H1 (cell line): ENCODE measurements at regions not wholly inside any gene's neighbourhood (a gene's known extent, or its start where the extent isn't known, plus 50 kb on each side); places are given as distances from the start of the nearest gene placed in this dataset.

Experiments used
- CTCF ChIA-PET: fragments of 300-600 bp; sonication (Branson Sonifier 250); formaldehyde crosslinking; loops from one replicate; lab custom pipeline; 2021; ENCODE audit not compliant: partially characterized antibody; lab: Charles Lee
- POLR2A ChIA-PET: fragments of 300-600 bp; sonication (Branson Sonifier 250); formaldehyde crosslinking; loops from one replicate; lab custom pipeline; 2021; ENCODE audit warnings: inconsistent platforms; ENCODE audit not compliant: partially characterized antibody; lab: Charles Lee
- DNase-seq, 2 experiments: peaks; one replicate each; pipeline versions ENCODE4 v3.0.0 to v3.0.0-alpha.2; 2010 to 2022; ENCODE audit warnings: low spot score in 2 of 2, low read depth in 1 of 2, mixed read lengths in 1 of 2
- FAIRE-seq: peaks from 2 replicates; lab custom pipeline; 2011; peaks lifted over from hg19 to GRCh38; lab: Jason Lieb, UNC
- H2AFZ ChIP-seq: 2 replicates; pipeline ENCODE4 v1.8.1; 2012; ENCODE audit warnings: low read length, inconsistent platforms
- H2AK5ac ChIP-seq: 2 replicates; pipeline ENCODE4 v1.6.1; 2013; ENCODE audit warnings: low read depth, low read length
- H2BK120ac ChIP-seq: replicated peaks from 2 replicates; pipeline ENCODE3; 2013; ENCODE audit warnings: low read depth, low read length, inconsistent platforms
- H2BK12ac ChIP-seq: 2 replicates; pipeline ENCODE4 v1.6.1; 2013; ENCODE audit warnings: low read depth, low read length
- H2BK15ac ChIP-seq: 2 replicates; pipeline ENCODE4 v1.6.1; 2013; ENCODE audit warnings: low read length
- H2BK20ac ChIP-seq: 2 replicates; pipeline ENCODE4 v1.6.1; 2013; ENCODE audit warnings: low read length
- H2BK5ac ChIP-seq: 2 replicates; pipeline ENCODE4 v1.6.1; 2013; ENCODE audit warnings: low read depth, low read length
- H3K14ac ChIP-seq: 2 replicates; pipeline ENCODE4 v1.6.1; 2013; ENCODE audit warnings: inconsistent platforms; ENCODE audit not compliant: insufficient read length
- H3K18ac ChIP-seq: 2 replicates; pipeline ENCODE4 v1.6.1; 2013; ENCODE audit warnings: low read length; ENCODE audit errors: extremely low read depth
- H3K23ac ChIP-seq: 2 replicates; pipeline ENCODE4 v1.6.1; 2013; ENCODE audit warnings: inconsistent platforms; ENCODE audit not compliant: insufficient read length
- H3K23me2 ChIP-seq: 2 replicates; pipeline ENCODE4 v1.6.1; 2013; ENCODE audit warnings: low read depth, low read length
- H3K27ac ChIP-seq: 2 replicates; pipeline ENCODE4 v1.6.1; 2011; ENCODE audit warnings: low read depth, low read length, inconsistent platforms
- H3K27me3 ChIP-seq, 4 experiments: replicated peaks in 1 of 4; 1 replicate in 1 of 4; 2 replicates in 3 of 4; pipeline versions ENCODE4 v1.6.1 to v1.8.1; 2011 to 2013; ENCODE audit warnings: low read length in 3 of 4, mild to moderate bottlenecking in 3 of 4, inconsistent platforms in 2 of 4, mixed read lengths in 2 of 4, moderate library complexity in 1 of 4; ENCODE audit not compliant: control insufficient read depth in 3 of 4, insufficient read depth in 3 of 4; ENCODE audit errors: extremely low read depth in 1 of 4
- H3K36me3 ChIP-seq, 4 experiments: 2 replicates each; pipeline versions ENCODE4 v1.6.1 to v1.8.1; 2011 to 2013; ENCODE audit warnings: mild to moderate bottlenecking in 4 of 4, low read length in 3 of 4, moderate library complexity in 2 of 4, control low read depth in 1 of 4, inconsistent platforms in 1 of 4; ENCODE audit not compliant: insufficient read depth in 4 of 4, control insufficient read depth in 2 of 4
- H3K4ac ChIP-seq: replicated peaks from 2 replicates; pipeline ENCODE3; 2013; ENCODE audit warnings: low read length, low read depth, mixed read lengths, inconsistent platforms; ENCODE audit not compliant: insufficient read length
- H3K4me1 ChIP-seq, 4 experiments: replicated peaks in 1 of 4; 1 replicate in 1 of 4; 2 replicates in 3 of 4; pipeline versions ENCODE4 v1.6.1 to v1.8.1; 2011 to 2013; ENCODE audit warnings: low read length in 3 of 4, inconsistent platforms in 2 of 4, mixed read lengths in 1 of 4; ENCODE audit not compliant: insufficient read depth in 4 of 4, control insufficient read depth in 3 of 4
- H3K4me2 ChIP-seq, 2 experiments: 2 replicates each; pipeline versions ENCODE4 v1.6.1 to v1.8.1; 2011 to 2013; ENCODE audit warnings: low read depth in 2 of 2, low read length in 2 of 2, control low read depth in 1 of 2, inconsistent platforms in 1 of 2, mild to moderate bottlenecking in 1 of 2; ENCODE audit not compliant: insufficient read depth in 1 of 2
- H3K4me3 ChIP-seq, 4 experiments: fragments of 200-600, 300-600 bp in 1 of 4; sonication (generic), shearing (Covaris generic), sonication (Bioruptor Twin) in 1 of 4; 2 replicates each; pipeline versions ENCODE4 v1.5.1 to v1.8.1; 2011 to 2016; ENCODE audit warnings: low read length in 4 of 4, low read depth in 3 of 4, control low read depth in 2 of 4, inconsistent platforms in 2 of 4, mild to moderate bottlenecking in 2 of 4, mixed read lengths in 1 of 4, moderate library complexity in 1 of 4; ENCODE audit not compliant: insufficient read depth in 2 of 4; ENCODE audit errors: extremely low read depth in 1 of 4
- H3K56ac ChIP-seq: replicated peaks from 2 replicates; pipeline ENCODE3; 2013; ENCODE audit warnings: low read depth, mild to moderate bottlenecking, mixed read lengths, low read length, inconsistent platforms; ENCODE audit not compliant: insufficient read length
- H3K79me1 ChIP-seq: 2 replicates; pipeline ENCODE4 v1.6.1; 2013; ENCODE audit warnings: low read depth, low read length, control low read depth
- H3K79me2 ChIP-seq, 2 experiments: 2 replicates each; pipeline versions ENCODE4 v1.6.1 to v1.8.1; 2012 to 2013; ENCODE audit warnings: low read length in 2 of 2, mild to moderate bottlenecking in 2 of 2, inconsistent platforms in 1 of 2; ENCODE audit not compliant: insufficient read depth in 2 of 2, control insufficient read depth in 1 of 2
- H3K9ac ChIP-seq, 4 experiments: replicated peaks in 1 of 4; 1 replicate in 1 of 4; 2 replicates in 3 of 4; pipeline versions ENCODE4 v1.6.1 to v1.8.1; 2011 to 2013; ENCODE audit warnings: low read depth in 3 of 4, low read length in 3 of 4, control low read depth in 2 of 4, mild to moderate bottlenecking in 2 of 4, moderate library complexity in 2 of 4, inconsistent platforms in 1 of 4; ENCODE audit errors: extremely low read depth in 1 of 4
- H3K9me3 ChIP-seq, 2 experiments: 2 replicates each; pipeline versions ENCODE4 v1.6.1 to v1.8.1; 2012 to 2013; ENCODE audit warnings: mild to moderate bottlenecking in 2 of 2, moderate library complexity in 2 of 2, control low read depth in 1 of 2, inconsistent platforms in 1 of 2, low read depth in 1 of 2, low read length in 1 of 2, mixed read lengths in 1 of 2; ENCODE audit not compliant: insufficient read depth in 2 of 2
- H4K20me1 ChIP-seq, 2 experiments: replicated peaks in 1 of 2; 2 replicates each; pipeline versions ENCODE3 to v1.8.1; 2011 to 2013; ENCODE audit warnings: inconsistent platforms in 2 of 2, low read length in 2 of 2, mild to moderate bottlenecking in 1 of 2; ENCODE audit not compliant: insufficient read depth in 2 of 2, control insufficient read depth in 1 of 2
- H4K5ac ChIP-seq: 2 replicates; pipeline ENCODE4 v1.6.1; 2013; ENCODE audit warnings: low read length, low read depth, mixed read lengths, inconsistent platforms; ENCODE audit not compliant: insufficient read length
- H4K8ac ChIP-seq: 2 replicates; pipeline ENCODE4 v1.8.0; 2013; ENCODE audit warnings: mild to moderate bottlenecking, moderate library complexity, low read length, inconsistent platforms; ENCODE audit not compliant: insufficient read depth; ENCODE audit errors: extremely low read depth
- H4K91ac ChIP-seq: replicated peaks from 2 replicates; pipeline ENCODE3; 2013; ENCODE audit warnings: low read length, mixed read lengths, inconsistent platforms; ENCODE audit not compliant: insufficient read length
- ASH2L ChIP-seq: fragments of 200-600, 300-600 bp; sonication (generic); IDR thresholded peaks from one replicate; pipeline ENCODE4 v1.7.1; 2017; ENCODE audit warnings: low read length
- FOSL1 ChIP-seq: IDR thresholded peaks from 2 replicates; pipeline ENCODE4 v1.6.1; 2011; ENCODE audit warnings: mild to moderate bottlenecking, low read depth, low read length, moderate library complexity; ENCODE audit not compliant: insufficient read depth
- RAD21 ChIP-seq, 2 experiments: IDR thresholded peaks in 1 of 2; conservative IDR thresholded peaks in 1 of 2; 2 replicates each; pipeline ENCODE4 v1.6.1; 2011; ENCODE audit warnings: low read depth in 2 of 2, low read length in 2 of 2, improper control_type of control experiment in 1 of 2, inconsistent platforms in 1 of 2, mild to moderate bottlenecking in 1 of 2, moderate library complexity in 1 of 2
- RBBP5 ChIP-seq: IDR thresholded peaks from 2 replicates; pipeline ENCODE4 v1.7.1; 2012; ENCODE audit warnings: low read depth, mild to moderate bottlenecking, inconsistent platforms, low read length, moderate library complexity, borderline replicate concordance
- SP2 ChIP-seq: IDR thresholded peaks from 2 replicates; pipeline ENCODE4 v1.6.1; 2012; ENCODE audit warnings: mild to moderate bottlenecking, low read length, inconsistent platforms
- TF ChIP-seq, protein P1 (sequence below), 3 experiments: IDR thresholded peaks; 1 replicate in 2 of 3; 2 replicates in 1 of 3; pipeline versions ENCODE4 v1.5.1 to v1.6.1; 2011; ENCODE audit warnings: low read length in 3 of 3, mild to moderate bottlenecking in 3 of 3, inconsistent platforms in 2 of 3, low read depth in 1 of 3, moderate library complexity in 1 of 3; ENCODE audit not compliant: insufficient read depth in 1 of 3; ENCODE audit errors: control extremely low read depth in 1 of 3
- TF ChIP-seq, protein P2 (sequence below): IDR thresholded peaks from 2 replicates; pipeline ENCODE4 v1.6.1; 2012; ENCODE audit warnings: inconsistent platforms

GRCh38 chr2:182621810-182622209, 94.2 kb upstream of the DNAJC10 start:
- no peaks in the 10 kb centered on the region for H3K36me3 ChIP-seq
- no peaks in the 10 kb centered on the region for H3K23me2 ChIP-seq
- H4K5ac ChIP-seq: no peak overlapping the region
- no peak overlapping the region for H3K18ac ChIP-seq
- TF ChIP-seq SP2 (no peak), RBBP5 (no peak), ASH2L (no peak), RAD21 (IDR thresholded peaks at IDR 0.05 in 1 of 2, conservative IDR thresholded peaks at IDR 0.05 in 1 of 2; ENCODE audit: low read depth in 2 of 2, low read length in 2 of 2) (no peak), FOSL1 (no peak)
- TF ChIP-seq, protein P1, sequence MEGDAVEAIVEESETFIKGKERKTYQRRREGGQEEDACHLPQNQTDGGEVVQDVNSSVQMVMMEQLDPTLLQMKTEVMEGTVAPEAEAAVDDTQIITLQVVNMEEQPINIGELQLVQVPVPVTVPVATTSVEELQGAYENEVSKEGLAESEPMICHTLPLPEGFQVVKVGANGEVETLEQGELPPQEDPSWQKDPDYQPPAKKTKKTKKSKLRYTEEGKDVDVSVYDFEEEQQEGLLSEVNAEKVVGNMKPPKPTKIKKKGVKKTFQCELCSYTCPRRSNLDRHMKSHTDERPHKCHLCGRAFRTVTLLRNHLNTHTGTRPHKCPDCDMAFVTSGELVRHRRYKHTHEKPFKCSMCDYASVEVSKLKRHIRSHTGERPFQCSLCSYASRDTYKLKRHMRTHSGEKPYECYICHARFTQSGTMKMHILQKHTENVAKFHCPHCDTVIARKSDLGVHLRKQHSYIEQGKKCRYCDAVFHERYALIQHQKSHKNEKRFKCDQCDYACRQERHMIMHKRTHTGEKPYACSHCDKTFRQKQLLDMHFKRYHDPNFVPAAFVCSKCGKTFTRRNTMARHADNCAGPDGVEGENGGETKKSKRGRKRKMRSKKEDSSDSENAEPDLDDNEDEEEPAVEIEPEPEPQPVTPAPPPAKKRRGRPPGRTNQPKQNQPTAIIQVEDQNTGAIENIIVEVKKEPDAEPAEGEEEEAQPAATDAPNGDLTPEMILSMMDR (IDR thresholded peaks at IDR 0.05; ENCODE audit: control extremely low read depth in 1 of 3, insufficient read depth in 1 of 3, low read depth in 1 of 3, low read length in 3 of 3): no peak
- TF ChIP-seq, protein P2, sequence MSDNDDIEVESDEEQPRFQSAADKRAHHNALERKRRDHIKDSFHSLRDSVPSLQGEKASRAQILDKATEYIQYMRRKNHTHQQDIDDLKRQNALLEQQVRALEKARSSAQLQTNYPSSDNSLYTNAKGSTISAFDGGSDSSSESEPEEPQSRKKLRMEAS: no peak
- TF ChIP-seq, all 59 proteins: peak for 0
- no peaks in the 10 kb centered on the region for H3K9me3 ChIP-seq
- H2BK5ac ChIP-seq: no peak overlapping the region
- no peak overlapping the region for H4K8ac ChIP-seq
- H3K27me3 ChIP-seq: no peaks in the 10 kb centered on the region
- ChIA-PET CTCF (no interaction called here), POLR2A (no interaction called here)
- no peak overlapping the region for H3K4me2 ChIP-seq
- peaks cover 0 to 10% (median 3%) of the 10 kb centered on the region in 4 experiments; a peak in 3 of 7 replicates for H3K4me1 ChIP-seq
- H2AK5ac ChIP-seq: no peak overlapping the region
- no peak overlapping the region for H2BK12ac ChIP-seq
- no peak overlapping the region for H3K4me3 ChIP-seq
- no peak overlapping the region for H2BK120ac ChIP-seq
- H4K20me1 ChIP-seq: no peaks in the 10 kb centered on the region
- no peak overlapping the region for H2AFZ ChIP-seq
- no peaks in the 10 kb centered on the region for H3K79me1 ChIP-seq
- H3K14ac ChIP-seq: no peak overlapping the region
- no peak overlapping the region for H2BK20ac ChIP-seq
- no peak overlapping the region for H3K4ac ChIP-seq
- no peak overlapping the region for H2BK15ac ChIP-seq
- H3K9ac ChIP-seq: no peak overlapping the region
- H3K79me2 ChIP-seq: no peaks in the 10 kb centered on the region
- FAIRE-seq (no peak), DNase-seq (no peak)
- H3K27ac ChIP-seq: no peak overlapping the region
- H4K91ac ChIP-seq: no peak overlapping the region
- no peak overlapping the region for H3K56ac ChIP-seq
- H3K23ac ChIP-seq: no peak overlapping the region
